OCI-LY7 (cell line): ENCODE measurements at regions not wholly inside any gene's neighbourhood (a gene's known extent, or its start where the extent isn't known, plus 50 kb on each side); places are given as distances from the start of the nearest gene placed in this dataset.

Source experiments
- BruUV-seq: library from RNA; stranded (reverse); fragments of 400-500 nt; replicated peaks from 2 replicates; lab custom pipeline; 2021; lab: Mats Ljungman, UMichigan
- CTCF ChIA-PET: fragments of 300-600 bp; sonication (Branson Sonifier 250); formaldehyde crosslinking; loops from one replicate; lab custom pipeline; 2022; ENCODE audit warnings: antibody characterized with exemption; ENCODE audit not compliant: unreplicated experiment; lab: Charles Lee
- POLR2A ChIA-PET: fragments of 300-600 bp; sonication (Branson Sonifier 250); formaldehyde crosslinking; loops from one replicate; lab custom pipeline; 2022; ENCODE audit warnings: antibody characterized with exemption; lab: Charles Lee
- DNase-seq: peaks from one replicate; pipeline ENCODE4 v3.0.0-alpha.2; 2015; ENCODE audit warnings: low spot score
- H2AFZ ChIP-seq: fragments of 200-600 bp; sonication (generic), shearing (Covaris generic); 2 replicates; pipeline ENCODE4 v1.6.1; 2014; ENCODE audit warnings: mild to moderate bottlenecking, antibody characterized with exemption, low read length, moderate library complexity
- H3K27ac ChIP-seq: fragments of 200-600 bp; sonication (generic); 2 replicates; pipeline ENCODE4 v1.5.1; 2014; ENCODE audit warnings: mixed run types, low read depth, mild to moderate bottlenecking, moderate library complexity, low read length, inconsistent platforms; ENCODE audit not compliant: poor library complexity, severe bottlenecking
- H3K36me3 ChIP-seq: fragments of 200-600 bp; sonication (generic); 2 replicates; pipeline ENCODE4 v1.6.1; 2014; ENCODE audit warnings: mild to moderate bottlenecking, antibody characterized with exemption, low read length, moderate library complexity, mixed read lengths; ENCODE audit not compliant: insufficient read depth
- H3K4me1 ChIP-seq: fragments of 200-600 bp; sonication (generic); 2 replicates; pipeline ENCODE4 v1.5.1; 2014; ENCODE audit warnings: mild to moderate bottlenecking, low read length; ENCODE audit not compliant: insufficient read depth, poor library complexity, severe bottlenecking
- H3K4me2 ChIP-seq: fragments of 200-600 bp; sonication (generic); 2 replicates; pipeline ENCODE4 v1.6.1; 2014; ENCODE audit warnings: mild to moderate bottlenecking, low read length
- H3K4me3 ChIP-seq: fragments of 200-600 bp; sonication (generic); 2 replicates; pipeline ENCODE4 v1.5.1; 2014; ENCODE audit warnings: mild to moderate bottlenecking, low read depth, low read length; ENCODE audit not compliant: poor library complexity, severe bottlenecking
- H3K79me2 ChIP-seq: fragments of 200-600 bp; sonication (generic); 2 replicates; pipeline ENCODE4 v1.6.1; 2016; ENCODE audit warnings: low read depth, mild to moderate bottlenecking, low read length, moderate library complexity, mixed read lengths; ENCODE audit not compliant: insufficient read depth
- H3K9me2 ChIP-seq: fragments of 200-600 bp; sonication (generic); 2 replicates; pipeline ENCODE4 v1.6.1; 2016; ENCODE audit warnings: mild to moderate bottlenecking, low read length, mixed read lengths; ENCODE audit not compliant: insufficient read depth
- H3K9me3 ChIP-seq: fragments of 200-600 bp; sonication (generic); 2 replicates; pipeline ENCODE4 v1.6.1; 2014; ENCODE audit warnings: mild to moderate bottlenecking, mixed run types, low read length, mixed read lengths
- H4K20me1 ChIP-seq: fragments of 200-600 bp; sonication (generic); 2 replicates; pipeline ENCODE4 v1.6.1; 2014; ENCODE audit warnings: mild to moderate bottlenecking, antibody characterized with exemption, low read length, moderate library complexity, mixed read lengths; ENCODE audit not compliant: insufficient read depth
- CTCF ChIP-seq: fragments of 200-600 bp; sonication (generic); conservative IDR thresholded peaks from 2 replicates; pipeline ENCODE4 v1.5.1; 2014; ENCODE audit warnings: mild to moderate bottlenecking, antibody characterized with exemption, low read length, moderate library complexity, mixed read lengths
- EZH2phosphoT487 ChIP-seq: fragments of 200-600 bp; sonication (generic); IDR thresholded peaks from 2 replicates; pipeline ENCODE4 v1.6.1; 2018; ENCODE audit warnings: low read depth, borderline replicate concordance, mild to moderate bottlenecking, mixed run types, antibody characterized with exemption, low read length, moderate library complexity, mixed read lengths
- intact Hi-C: fragments of 100-400 bp; cut with micrococcal nuclease; formaldehyde crosslinking; loops from one replicate; pipeline ENCODE4 v1.10.0; 2022; ENCODE audit not compliant: unreplicated experiment

GRCh38 chr7:35550831-35551230 is 144.1 kb downstream of the HERPUD2 start:
- no peaks in the 10 kb centered on the region for H3K36me3 ChIP-seq
- no peak overlapping the region for H3K4me2 ChIP-seq
- no peaks in the 10 kb centered on the region for H4K20me1 ChIP-seq
- DNase-seq: no peak
- BruUV-seq: no TSS peak
- TF ChIP-seq CTCF (no peak), EZH2phosphoT487 (no peak)
- H2AFZ ChIP-seq: no peak overlapping the region
- no peaks in the 10 kb centered on the region for H3K9me3 ChIP-seq
- ChIA-PET POLR2A (interaction anchor here (0.6 kb wide), 1 partner anchor 91 kb away, joined by 3 read pairs; no protein-coding TSS in a partner anchor), CTCF (no interaction called here)
- H3K9me2 ChIP-seq: no peaks in the 10 kb centered on the region
- no peak overlapping the region for H3K4me3 ChIP-seq
- H3K27ac ChIP-seq: no peak overlapping the region
- H3K4me1 ChIP-seq: no peaks in the 10 kb centered on the region
- no peaks in the 10 kb centered on the region for H3K79me2 ChIP-seq
- intact Hi-C loops: loop anchor here (10.0 kb wide), 1 partner anchor 354 kb away; no protein-coding TSS in a partner anchor

- no peak overlapping the region for H3K4me3 ChIP-seq
- no peak for DNase-seq
- H3K79me2 ChIP-seq: no peaks in the 10 kb centered on the region
- TF ChIP-seq CTCF: no peak
- TF ChIP-seq EZH2phosphoT487: no peak
- no peaks in the 10 kb centered on the region for H3K9me2 ChIP-seq
- H4K20me1 ChIP-seq: no peaks in the 10 kb centered on the region
- H3K27ac ChIP-seq: no peak overlapping the region
- no peaks in the 10 kb centered on the region for H3K4me1 ChIP-seq
- ChIA-PET POLR2A (no interaction called here), CTCF (no interaction called here)
- H2AFZ ChIP-seq: no peak overlapping the region
- no TSS peak for BruUV-seq
- H3K4me2 ChIP-seq: no peak overlapping the region
- no peaks in the 10 kb centered on the region for H3K9me3 ChIP-seq
- no peaks in the 10 kb centered on the region for H3K36me3 ChIP-seq
- intact Hi-C loops: loop anchor here (10.0 kb wide), 1 partner anchor 355 kb away; no protein-coding TSS in a partner anchor
Measured at GRCh38 chr7:35549781-35550180, 145.2 kb downstream of the HERPUD2 start.

- Histone ChIP-seq H4K20me1 (no peaks in the 10 kb centered on the region), H3K9me2 (no peaks in the 10 kb centered on the region), H3K79me2 (no peaks in the 10 kb centered on the region), H3K9me3 (no peaks in the 10 kb centered on the region), H3K4me3 (no peak overlapping the region), H2AFZ (no peak overlapping the region), H3K4me2 (no peak overlapping the region), H3K36me3 (no peaks in the 10 kb centered on the region), H3K4me1 (no peaks in the 10 kb centered on the region), H3K27ac (no peak overlapping the region)
- POLR2A ChIA-PET: no interaction called here
- intact Hi-C loops: no loop called here
- no peak for TF ChIP-seq EZH2phosphoT487
- TF ChIP-seq CTCF: no peak
- BruUV-seq: no TSS peak
- DNase-seq: no peak
- CTCF ChIA-PET: no interaction called here
Measured at GRCh38 chr7:35548291-35548690, 146.6 kb downstream of the HERPUD2 start.
